ENCODE measurements at regions not wholly inside any gene's neighbourhood (a gene's known extent, or its start where the extent isn't known, plus 50 kb on each side); places are given as distances from the start of the nearest gene placed in this dataset.

- no peak for DNase-seq
Observed at GRCh38 chr11:115739146-115739545, 234.9 kb upstream of the CADM1 start.

DNA sequence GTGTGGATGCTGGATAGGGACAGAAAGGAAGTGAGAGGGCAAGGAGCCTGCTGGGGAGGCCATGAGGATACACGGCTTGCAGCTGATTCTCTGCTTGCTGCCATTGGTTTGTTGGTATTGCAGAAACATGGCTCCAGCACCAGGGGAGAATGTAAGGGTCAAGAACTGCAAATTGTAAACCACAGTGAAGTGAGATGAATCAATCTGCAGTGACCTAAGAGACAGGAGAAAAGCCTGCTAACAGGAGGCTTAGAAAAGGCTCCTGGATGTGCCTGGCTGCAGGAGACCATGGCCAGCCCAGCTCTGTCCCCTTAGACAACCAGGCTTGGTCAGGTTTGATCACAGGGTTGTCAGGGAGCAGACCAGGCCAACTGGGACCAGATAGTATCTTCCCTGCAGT is 233.7 kb upstream of the CADM1 start:
- DNase-seq: no peak

- DNase-seq: no peak
Observed at GRCh38 chr11:115736146-115736545, 231.9 kb upstream of the CADM1 start.

GRCh38 chr11:115724666-115725065 is 220.5 kb upstream of the CADM1 start:
- DNase-seq: no peak

DNA sequence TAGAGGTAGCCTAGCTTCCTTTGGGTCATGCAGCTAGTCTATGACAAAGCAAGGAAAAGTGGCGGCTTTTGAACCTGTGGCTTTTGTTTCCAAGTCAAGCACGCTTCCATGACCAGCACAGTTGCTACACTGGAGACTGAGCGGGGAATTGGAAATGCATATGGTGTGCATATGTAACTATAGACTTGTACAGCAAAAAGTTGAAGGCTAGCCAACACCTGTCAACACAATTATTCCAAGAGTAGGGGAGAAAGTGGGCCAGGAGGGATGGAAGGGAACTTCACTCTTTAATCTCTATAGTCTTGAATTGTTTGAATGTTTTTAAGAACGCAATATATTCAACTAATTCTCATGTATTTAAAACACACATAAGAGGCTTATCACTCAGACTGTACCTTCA is 218.5 kb upstream of the CADM1 start:
- DNase-seq: no peak

DNA sequence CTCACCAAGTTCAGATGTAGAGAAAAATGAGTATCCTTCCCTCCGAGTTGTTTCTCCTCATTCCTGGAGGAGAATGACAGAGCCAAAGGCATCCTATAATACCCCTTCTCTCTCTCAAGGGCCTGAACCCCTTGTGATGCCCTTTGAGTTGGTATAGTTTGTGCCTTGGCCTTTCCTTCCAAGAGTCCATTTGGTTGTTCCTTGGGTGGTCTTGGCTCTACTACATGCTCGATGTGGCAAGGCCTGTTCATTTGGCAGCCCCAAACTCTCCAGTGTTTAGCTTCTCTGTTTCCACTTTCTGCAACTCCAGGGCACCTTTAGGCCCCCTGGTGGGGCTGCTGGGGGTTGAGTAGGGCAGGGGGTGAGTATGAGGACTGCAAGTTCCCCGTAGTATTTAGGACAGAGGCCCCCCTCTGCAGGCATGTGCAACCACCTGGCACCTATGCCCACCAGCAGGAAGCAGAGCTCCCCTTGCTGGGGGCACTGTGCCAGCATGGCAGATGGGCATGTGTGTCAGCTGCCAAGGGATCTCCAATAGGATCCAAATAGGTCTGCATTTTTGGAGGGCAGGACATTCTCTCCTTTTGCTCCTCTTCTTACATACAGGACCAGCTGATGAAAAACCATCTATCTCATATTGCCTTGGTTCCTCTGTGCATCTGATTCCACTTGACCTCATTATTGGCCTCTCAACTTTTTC is 217.2 kb upstream of the CADM1 start:
- no peak for DNase-seq

DNA sequence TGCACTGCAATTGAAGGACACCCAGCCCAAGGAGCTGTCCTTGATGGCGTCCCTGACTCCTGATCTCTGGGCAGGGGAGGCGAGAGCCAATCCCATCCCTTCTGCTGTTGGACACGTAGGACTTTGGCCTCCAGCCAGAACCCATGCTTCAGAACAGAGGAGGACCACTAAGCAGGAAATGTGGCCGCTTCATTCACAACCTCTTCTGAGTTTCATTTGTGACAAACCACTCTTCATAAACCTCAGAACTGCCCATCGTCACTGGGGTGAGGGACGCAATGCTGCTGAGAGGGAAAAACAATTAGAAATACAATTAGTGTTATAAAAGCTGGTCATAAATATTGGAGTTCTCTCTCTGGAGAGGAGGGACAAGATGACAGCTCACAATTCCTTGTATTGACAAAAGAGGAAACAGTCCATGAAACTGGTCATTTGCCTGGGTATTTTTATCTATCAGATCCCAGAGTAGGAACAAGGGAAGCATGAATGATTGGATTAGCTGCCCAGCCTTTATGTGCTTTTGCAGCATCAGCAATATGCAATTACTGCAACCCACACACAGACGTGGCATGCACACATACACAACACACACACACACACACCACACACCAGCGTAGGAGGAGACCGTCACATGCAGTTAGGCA is 216.5 kb upstream of the CADM1 start:
- no peak for DNase-seq

GRCh38 chr11:115718945-115719344 is 214.7 kb upstream of the CADM1 start:
- DNase-seq: no peak

GRCh38 chr11:115718106-115718505 is 213.9 kb upstream of the CADM1 start:
- DNase-seq: no peak

- no peak for DNase-seq
Observed at GRCh38 chr11:115716601-115717529, 212.7 kb upstream of the CADM1 start.

- no peak for DNase-seq
Observed at GRCh38 chr11:115716080-115716479, 211.9 kb upstream of the CADM1 start.

DNA sequence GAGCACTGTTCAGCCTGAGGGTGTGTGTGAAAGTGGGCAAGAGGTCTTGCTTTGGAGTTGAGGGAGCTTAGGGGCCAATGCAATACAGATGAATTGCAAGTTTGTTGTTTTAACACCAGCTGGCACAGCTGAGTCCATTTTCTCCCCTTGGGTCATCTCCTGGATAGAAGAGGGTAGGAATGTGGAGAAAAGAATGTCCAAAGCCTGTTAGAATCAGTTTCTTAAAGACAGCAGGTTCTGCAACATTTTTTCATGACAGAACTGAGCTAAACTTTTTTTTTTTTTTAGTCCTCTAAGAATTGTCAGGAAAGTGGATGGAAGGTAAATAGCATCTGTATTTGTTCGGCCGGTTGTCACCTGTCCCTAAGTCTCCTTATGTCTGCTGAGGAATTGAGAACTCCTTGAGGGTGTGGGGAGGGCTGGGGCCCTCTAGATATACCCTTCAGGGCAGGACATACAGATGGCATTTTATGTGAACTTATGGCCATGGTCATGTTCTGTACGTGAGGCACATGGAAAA is 211.1 kb upstream of the CADM1 start:
- DNase-seq: no peak

DNA sequence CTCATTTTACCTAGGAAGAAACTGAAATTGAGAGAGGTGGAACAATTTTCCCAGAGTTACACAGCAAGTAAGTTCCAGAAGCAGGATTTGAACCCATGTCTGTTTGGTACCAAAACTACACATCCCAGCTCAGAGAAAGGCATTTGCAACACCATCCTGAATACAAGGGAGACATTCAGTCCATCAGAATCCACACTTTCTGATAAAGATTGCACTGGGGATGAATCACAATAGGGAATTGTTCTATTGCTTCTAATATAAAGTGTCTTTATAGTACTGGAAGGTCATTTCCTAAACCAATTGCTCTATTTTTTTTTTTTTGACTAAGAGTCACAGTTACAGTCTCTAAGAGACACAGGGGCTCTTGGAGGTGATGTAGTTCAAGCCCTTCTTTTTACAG is 208.1 kb upstream of the CADM1 start:
- DNase-seq: no peak

DNA sequence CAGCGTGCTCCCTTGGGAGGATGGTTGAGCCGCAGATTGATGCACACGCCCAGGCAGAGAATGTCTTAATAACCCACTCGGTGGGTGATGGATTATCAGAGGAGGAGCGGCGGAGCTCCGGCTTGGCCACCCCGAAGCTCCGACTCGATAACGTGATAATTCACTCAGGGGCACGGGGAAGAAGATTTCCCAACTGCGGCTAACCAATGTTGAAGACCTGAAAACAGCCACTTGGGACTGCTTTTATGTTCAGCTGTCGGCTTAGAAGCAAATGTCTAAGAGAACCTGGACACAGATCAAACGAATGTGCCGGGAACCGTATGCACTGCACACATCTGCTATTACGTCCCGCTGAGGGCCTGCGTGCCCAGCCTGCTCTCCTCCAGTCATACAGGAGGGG is 206.8 kb upstream of the CADM1 start:
- no peak for DNase-seq

DNA sequence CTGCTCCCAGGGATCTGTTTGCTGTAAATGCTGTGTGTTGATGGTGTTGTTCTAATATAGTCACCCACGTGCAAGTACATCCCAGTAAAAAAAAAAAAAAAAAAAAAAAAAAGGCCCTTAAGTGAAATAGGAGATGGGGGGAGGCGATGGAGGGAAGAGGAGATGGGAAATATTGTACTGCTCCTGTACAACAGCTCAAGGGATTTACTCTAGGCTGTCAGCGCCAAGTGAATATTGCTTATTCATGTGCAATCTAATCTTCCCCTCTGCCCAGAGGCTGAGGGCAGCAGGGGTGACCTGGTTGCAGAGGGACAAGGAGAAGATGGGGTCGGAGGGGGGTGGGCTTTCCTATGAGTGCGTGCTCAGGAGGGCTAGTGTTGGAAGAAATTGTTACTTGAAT is 206.2 kb upstream of the CADM1 start:
- no peak for DNase-seq

DNA sequence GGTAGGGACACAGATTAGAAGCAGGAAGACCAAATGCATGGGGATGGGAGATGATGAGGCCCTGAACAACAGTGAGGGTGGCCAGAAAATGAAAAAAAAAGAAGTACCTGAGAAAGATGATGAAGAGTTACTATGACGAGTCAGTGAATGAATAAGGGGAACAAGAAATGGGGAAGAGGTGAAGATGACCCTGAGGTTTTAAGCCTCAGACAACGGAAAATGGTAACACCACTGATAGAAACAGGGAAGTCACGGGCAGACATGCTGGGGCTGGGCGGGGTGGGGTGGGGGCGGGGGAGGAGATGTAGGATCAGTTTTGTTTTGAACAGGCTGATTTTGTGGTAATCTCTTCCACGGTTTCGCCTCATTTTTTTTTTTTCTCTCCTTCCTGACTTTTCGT is 205.1 kb upstream of the CADM1 start:
- DNase-seq: no peak

- DNase-seq: no peak
Observed at GRCh38 chr11:115707180-115707905, 203.1 kb upstream of the CADM1 start.

DNA sequence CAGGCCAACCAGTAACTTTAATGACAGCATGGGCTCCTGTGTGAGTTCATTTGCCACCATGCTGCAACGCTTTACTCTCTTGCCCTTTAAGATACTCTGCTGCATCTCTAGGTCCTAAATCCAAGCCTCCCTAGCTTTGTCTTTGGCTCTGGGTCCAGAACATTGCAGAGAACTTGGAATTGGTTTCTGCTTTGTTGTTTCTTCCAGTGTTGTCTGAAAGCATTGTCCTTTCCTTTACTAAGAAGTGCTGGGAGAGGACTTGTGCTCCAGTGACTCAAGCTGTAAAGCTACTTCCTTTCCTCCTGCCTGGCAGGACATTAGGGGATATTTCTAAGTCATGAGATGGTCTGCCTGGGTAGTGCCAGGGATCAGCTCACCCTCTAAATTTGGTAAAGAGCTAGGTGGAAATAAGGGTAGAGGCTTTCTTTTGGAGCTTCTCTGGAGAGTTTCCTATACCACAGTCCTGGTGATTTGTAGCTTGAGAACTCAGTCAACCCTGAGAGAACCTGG is 202.5 kb upstream of the CADM1 start:
- no peak for DNase-seq

- DNase-seq: no peak
Observed at GRCh38 chr11:115705200-115705599, 201.0 kb upstream of the CADM1 start.

GRCh38 chr11:115700981-115701875 is 197.0 kb upstream of the CADM1 start:
- DNase-seq: no peak

- no peak for DNase-seq
Observed at GRCh38 chr11:115700496-115700895, 196.3 kb upstream of the CADM1 start.

- no peak for DNase-seq
Observed at GRCh38 chr11:115699733-115700132, 195.5 kb upstream of the CADM1 start.
